GM23338 (cell line): ENCODE measurements at regions not wholly inside any gene's neighbourhood (a gene's known extent, or its start where the extent isn't known, plus 50 kb on each side); places are given as distances from the start of the nearest gene placed in this dataset.

ENCODE experiments used
- CREB1 ChIP-seq: fragments of 250-450 bp; sonication (Bioruptor Pico); IDR thresholded peaks from 2 replicates; pipeline ENCODE4 v1.5.0; 2020; ENCODE audit warnings: low read depth, mild to moderate bottlenecking, moderate library complexity
- CTCF ChIP-seq, 2 experiments: fragments of 200-600 bp in 1 of 2; sonication (generic) in 1 of 2; conservative IDR thresholded peaks; 2 replicates each; pipeline versions ENCODE4 v1.5.1 to v1.6.1; 2016 to 2017; ENCODE audit warnings: antibody characterized with exemption in 2 of 2, low read depth in 2 of 2, mild to moderate bottlenecking in 2 of 2, moderate library complexity in 1 of 2
- EZH2 ChIP-seq: fragments of 200-600 bp; sonication (generic); IDR thresholded peaks from one replicate; pipeline ENCODE4 v1.8.0; 2017; ENCODE audit warnings: antibody characterized with exemption, mild to moderate bottlenecking, low read depth; ENCODE audit not compliant: unreplicated experiment
- EZH2phosphoT487 ChIP-seq: fragments of 200-600 bp; sonication (generic); IDR thresholded peaks from one replicate; pipeline ENCODE4 v1.8.1; 2018; ENCODE audit warnings: antibody characterized with exemption; ENCODE audit not compliant: unreplicated experiment
- POLR2AphosphoS5 ChIP-seq: IDR thresholded peaks from 2 replicates; pipeline ENCODE4 v1.6.1; 2016; ENCODE audit warnings: antibody characterized with exemption, low read depth
- REST ChIP-seq: IDR thresholded peaks from one replicate; pipeline ENCODE4 v1.6.1; 2018; ENCODE audit warnings: antibody characterized with exemption; ENCODE audit not compliant: unreplicated experiment
- ZNF462 ChIP-seq: fragments of 250-450 bp; sonication (Bioruptor Pico); IDR thresholded peaks from 2 replicates; pipeline ENCODE4 v1.5.0; 2020; ENCODE audit warnings: mild to moderate bottlenecking, moderate library complexity

GRCh38 chr2:103346780-103347179 is 584.9 kb downstream of the TMEM182 start:
- TF ChIP-seq CTCF (conservative IDR thresholded peaks at IDR 0.05; ENCODE audit: low read depth in 2 of 2) (no peak), EZH2 (no peak), POLR2AphosphoS5 (no peak), CREB1 (no peak), REST (no peak), EZH2phosphoT487 (no peak), ZNF462 (no peak)
